IPS-18a (cell line): ENCODE measurements at regions not wholly inside any gene's neighbourhood (a gene's known extent, or its start where the extent isn't known, plus 50 kb on each side); places are given as distances from the start of the nearest gene placed in this dataset.

Experiments
- H3K27ac ChIP-seq: one replicate; pipeline ENCODE4 v1.5.1; 2013; ENCODE audit warnings: low read length
- H3K27me3 ChIP-seq: one replicate; pipeline ENCODE4 v1.6.1; 2013; ENCODE audit warnings: mild to moderate bottlenecking, low read length; ENCODE audit not compliant: control insufficient read depth, insufficient read depth
- H3K36me3 ChIP-seq: one replicate; pipeline ENCODE4 v1.6.1; 2013; ENCODE audit warnings: low read depth, low read length; ENCODE audit not compliant: control insufficient read depth
- H3K4me1 ChIP-seq: one replicate; pipeline ENCODE4 v1.6.1; 2013; ENCODE audit warnings: low read depth, low read length; ENCODE audit not compliant: control insufficient read depth
- H3K4me3 ChIP-seq: one replicate; pipeline ENCODE4 v1.5.1; 2013; ENCODE audit warnings: low read length
- H3K9ac ChIP-seq: one replicate; pipeline ENCODE4 v1.6.1; 2013; ENCODE audit warnings: mild to moderate bottlenecking, low read length, moderate library complexity
- H3K9me3 ChIP-seq: one replicate; pipeline ENCODE4 v1.6.1; 2013; ENCODE audit warnings: low read depth, low read length; ENCODE audit not compliant: control insufficient read depth

DNA sequence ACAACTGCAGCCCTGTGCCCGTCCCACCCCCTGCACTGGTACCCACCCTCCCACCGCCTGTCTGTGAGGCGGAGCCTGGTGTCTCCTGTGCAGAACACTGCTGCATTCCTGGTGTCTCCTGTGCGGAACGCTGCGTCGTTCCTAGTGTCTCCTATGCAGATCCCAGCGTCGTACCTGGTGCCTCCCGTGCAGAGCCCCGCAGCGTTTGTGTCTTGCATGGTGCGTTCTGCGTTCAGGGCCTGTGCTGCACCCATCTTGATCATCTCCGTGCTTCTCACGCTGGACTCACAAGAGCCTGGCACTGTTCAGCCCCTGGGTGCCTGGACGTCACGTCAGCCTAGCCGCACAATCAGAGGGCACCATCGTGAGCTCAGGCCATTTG is 248.6 kb upstream of the SALL3 start:
- H3K9ac ChIP-seq = no peak overlapping the region
- no peak overlapping the region for H3K27ac ChIP-seq
- no peaks in the 10 kb centered on the region for H3K27me3 ChIP-seq
- H3K4me1 ChIP-seq = no peaks in the 10 kb centered on the region
- H3K36me3 ChIP-seq = no peaks in the 10 kb centered on the region
- no peak overlapping the region for H3K4me3 ChIP-seq
- no peaks in the 10 kb centered on the region for H3K9me3 ChIP-seq

DNA sequence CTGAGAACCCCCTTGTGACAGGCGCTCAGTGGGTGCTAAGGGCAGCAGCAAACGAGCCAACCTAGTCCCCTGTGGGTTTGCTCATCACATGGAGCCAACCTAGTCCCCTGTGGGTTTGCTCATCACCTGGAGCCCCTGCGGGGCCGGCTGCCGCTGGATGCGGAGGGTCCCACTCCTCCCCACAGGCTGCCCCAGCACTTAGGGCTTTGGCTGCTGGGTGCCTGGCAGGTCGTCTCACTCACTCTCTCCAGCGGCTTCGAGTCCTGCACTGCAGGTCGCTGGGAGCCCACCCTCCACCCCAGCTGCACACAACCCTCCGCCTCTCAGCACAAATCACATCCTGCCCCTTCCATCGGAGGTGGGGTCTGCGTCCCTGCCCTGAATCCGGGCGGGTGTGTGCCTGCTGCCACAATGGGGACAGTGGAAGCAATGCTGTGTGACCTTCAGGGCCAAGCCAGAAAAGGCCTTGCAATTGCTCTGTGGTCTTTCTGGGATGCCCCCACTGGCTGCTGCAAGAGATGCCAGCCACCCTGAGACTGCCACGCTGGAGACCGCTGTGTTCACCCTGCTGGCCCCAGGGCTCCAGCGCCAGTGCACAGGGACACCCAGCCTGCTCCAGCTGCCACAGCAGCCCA is 248.1 kb upstream of the SALL3 start:
- Histone ChIP-seq H3K4me3 (no peak overlapping the region), H3K27ac (no peak overlapping the region), H3K9me3 (no peaks in the 10 kb centered on the region), H3K36me3 (no peaks in the 10 kb centered on the region), H3K4me1 (no peaks in the 10 kb centered on the region), H3K27me3 (no peaks in the 10 kb centered on the region), H3K9ac (no peak overlapping the region)

DNA sequence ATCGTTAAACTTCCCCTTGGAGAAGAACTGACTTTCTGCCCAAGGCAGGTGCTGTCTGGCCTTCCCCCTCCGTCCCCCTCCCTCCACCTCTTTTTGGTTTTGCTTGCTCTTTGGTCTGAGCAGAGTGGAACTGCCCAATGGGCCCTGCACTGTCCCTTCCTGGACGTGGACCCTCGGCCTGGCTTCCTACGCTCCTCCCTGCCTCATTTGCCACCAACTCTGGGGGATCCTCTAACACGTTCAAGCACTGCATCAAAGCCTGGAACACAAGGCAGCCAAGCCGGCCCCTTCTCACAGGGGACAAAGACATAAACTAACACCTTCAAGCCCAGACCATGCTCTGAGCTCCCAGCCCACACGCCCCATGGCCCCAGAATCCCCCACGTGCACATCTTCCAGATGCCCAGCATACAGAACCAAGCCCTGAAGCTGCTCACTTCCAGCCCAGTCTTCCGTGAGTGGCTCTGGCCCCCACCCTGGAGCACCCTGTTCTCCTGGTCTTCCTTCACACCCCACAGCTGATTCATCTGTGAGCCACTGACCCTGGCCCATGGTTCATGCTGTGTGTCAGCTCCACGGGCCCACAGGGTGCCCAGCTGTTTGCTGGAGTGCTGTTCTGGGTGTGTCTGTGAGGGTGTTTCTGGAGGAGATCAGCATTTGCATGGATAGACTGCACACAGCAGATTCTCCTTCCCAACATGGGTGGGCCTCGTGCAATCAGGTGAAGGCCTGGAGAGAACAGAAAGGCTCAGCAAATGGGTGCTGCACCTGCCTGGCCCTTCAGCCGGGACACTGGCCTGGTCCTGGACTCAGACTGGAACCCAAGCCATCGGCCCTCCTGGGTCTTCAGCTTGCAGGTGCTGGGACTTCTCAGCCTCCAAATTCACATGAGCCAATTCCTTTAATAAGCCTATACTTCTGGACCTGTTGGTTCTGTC is 247.1 kb upstream of the SALL3 start:
- Histone ChIP-seq H3K4me1 (no peaks in the 10 kb centered on the region), H3K9me3 (no peaks in the 10 kb centered on the region), H3K27ac (no peak overlapping the region), H3K36me3 (no peaks in the 10 kb centered on the region), H3K9ac (no peak overlapping the region), H3K4me3 (no peak overlapping the region), H3K27me3 (no peaks in the 10 kb centered on the region)

- H3K36me3 ChIP-seq = no peaks in the 10 kb centered on the region
- no peak overlapping the region for H3K9ac ChIP-seq
- no peaks in the 10 kb centered on the region for H3K9me3 ChIP-seq
- H3K27me3 ChIP-seq = no peaks in the 10 kb centered on the region
- no peak overlapping the region for H3K27ac ChIP-seq
- H3K4me1 ChIP-seq = no peaks in the 10 kb centered on the region
- H3K4me3 ChIP-seq = no peak overlapping the region
These were observed 245.6 kb upstream of the SALL3 start for GRCh38 chr18:78733762-78734613.

DNA sequence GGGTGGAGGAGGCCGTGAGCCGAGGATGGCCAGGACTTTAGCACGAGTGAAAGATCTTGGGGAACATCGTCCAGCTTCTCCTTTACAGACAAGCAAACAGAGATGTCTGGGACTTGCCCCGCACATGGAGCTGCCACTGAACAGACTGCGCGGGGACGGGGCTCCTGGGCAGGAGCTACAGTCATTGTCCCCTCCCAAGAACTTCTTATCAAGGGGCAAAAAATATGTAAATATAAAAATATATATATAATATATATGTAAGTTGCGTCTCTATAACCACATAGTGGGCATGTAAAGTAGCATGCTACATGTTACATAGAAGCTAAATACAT is 245.0 kb upstream of the SALL3 start:
- H3K27ac ChIP-seq = no peak overlapping the region
- H3K9me3 ChIP-seq = no peaks in the 10 kb centered on the region
- no peak overlapping the region for H3K9ac ChIP-seq
- no peaks in the 10 kb centered on the region for H3K4me1 ChIP-seq
- no peaks in the 10 kb centered on the region for H3K36me3 ChIP-seq
- H3K27me3 ChIP-seq = no peaks in the 10 kb centered on the region
- H3K4me3 ChIP-seq = no peak overlapping the region

DNA sequence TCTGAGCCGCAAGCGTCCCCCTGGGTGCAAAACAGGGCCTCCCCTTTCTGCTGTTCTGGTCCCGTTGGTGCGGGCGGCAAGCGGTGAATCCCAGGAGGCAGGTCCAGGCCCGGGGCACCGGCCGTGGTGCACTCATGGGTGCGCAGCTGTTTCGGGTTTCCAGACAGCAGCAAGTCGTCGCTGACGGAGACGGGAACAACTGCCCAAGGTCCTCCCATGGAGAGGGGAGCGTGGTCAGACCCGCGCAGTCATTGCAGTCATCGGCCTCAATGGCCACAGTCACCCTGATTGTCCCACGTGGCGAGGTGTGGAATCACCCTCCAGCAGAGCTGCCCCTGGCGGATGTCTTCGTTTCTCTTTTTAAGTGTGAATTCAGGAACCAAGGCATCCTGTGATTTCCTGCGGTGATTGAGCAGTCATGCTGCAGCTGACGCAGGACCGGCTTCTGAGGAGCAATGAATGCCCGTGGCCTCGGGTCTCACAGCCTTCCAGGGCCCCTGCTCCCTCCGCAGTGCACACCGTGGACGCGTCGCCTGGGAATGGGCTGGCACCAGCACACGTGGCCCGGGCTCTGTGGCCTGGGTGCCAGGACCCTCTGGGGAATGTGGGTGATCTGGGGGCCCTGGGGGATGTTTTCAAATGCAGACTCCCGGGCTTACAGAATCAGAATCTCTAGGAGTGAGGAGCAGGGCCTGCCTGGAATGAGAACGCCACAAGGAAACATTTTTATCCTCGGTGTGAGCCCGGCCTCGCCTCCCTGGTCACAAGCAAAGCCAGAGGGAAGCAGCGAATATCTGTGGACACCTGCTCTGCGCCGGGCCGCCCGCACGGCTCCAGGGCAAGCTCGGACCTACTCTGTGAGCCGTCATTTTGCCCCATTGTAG is 244.2 kb upstream of the SALL3 start:
- no peak overlapping the region for H3K9ac ChIP-seq
- H3K27ac ChIP-seq = no peak overlapping the region
- H3K36me3 ChIP-seq = no peaks in the 10 kb centered on the region
- no peaks in the 10 kb centered on the region for H3K4me1 ChIP-seq
- H3K9me3 ChIP-seq = no peaks in the 10 kb centered on the region
- H3K27me3 ChIP-seq = no peaks in the 10 kb centered on the region
- H3K4me3 ChIP-seq = no peak overlapping the region

DNA sequence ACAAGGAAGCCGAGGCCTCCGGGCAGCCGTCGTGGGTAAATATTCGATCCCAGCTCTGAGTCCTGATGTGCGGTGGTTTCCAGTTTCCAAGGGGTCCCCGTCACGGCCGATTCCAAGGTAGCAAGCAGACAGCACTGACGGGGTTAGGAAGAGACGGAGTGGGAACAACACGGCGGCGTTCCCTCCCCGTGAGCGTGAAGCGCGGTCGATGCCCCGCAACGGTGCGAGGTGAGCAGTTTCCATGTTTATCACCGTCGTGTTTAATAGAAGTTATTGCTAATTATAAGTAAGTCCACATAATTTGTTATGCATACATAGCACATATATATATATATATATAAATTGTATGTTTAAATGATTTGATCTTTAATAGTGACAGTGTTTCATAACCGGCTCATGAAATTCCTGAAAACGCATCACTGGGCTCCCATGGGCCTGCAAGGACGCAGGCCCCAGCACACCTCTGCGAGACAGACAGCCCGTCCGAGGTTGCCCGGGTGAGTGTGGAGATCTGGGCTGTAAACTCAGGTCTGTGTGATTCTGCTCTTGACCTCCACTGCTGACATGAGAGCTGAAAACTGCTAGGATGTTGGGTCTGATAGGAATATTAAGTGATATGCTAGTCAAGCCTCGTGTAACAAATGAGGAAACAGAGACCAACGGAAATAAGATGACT is 243.5 kb upstream of the SALL3 start:
- no peaks in the 10 kb centered on the region for H3K36me3 ChIP-seq
- no peak overlapping the region for H3K9ac ChIP-seq
- no peaks in the 10 kb centered on the region for H3K4me1 ChIP-seq
- H3K9me3 ChIP-seq = no peaks in the 10 kb centered on the region
- no peaks in the 10 kb centered on the region for H3K27me3 ChIP-seq
- H3K27ac ChIP-seq = no peak overlapping the region
- no peak overlapping the region for H3K4me3 ChIP-seq

DNA sequence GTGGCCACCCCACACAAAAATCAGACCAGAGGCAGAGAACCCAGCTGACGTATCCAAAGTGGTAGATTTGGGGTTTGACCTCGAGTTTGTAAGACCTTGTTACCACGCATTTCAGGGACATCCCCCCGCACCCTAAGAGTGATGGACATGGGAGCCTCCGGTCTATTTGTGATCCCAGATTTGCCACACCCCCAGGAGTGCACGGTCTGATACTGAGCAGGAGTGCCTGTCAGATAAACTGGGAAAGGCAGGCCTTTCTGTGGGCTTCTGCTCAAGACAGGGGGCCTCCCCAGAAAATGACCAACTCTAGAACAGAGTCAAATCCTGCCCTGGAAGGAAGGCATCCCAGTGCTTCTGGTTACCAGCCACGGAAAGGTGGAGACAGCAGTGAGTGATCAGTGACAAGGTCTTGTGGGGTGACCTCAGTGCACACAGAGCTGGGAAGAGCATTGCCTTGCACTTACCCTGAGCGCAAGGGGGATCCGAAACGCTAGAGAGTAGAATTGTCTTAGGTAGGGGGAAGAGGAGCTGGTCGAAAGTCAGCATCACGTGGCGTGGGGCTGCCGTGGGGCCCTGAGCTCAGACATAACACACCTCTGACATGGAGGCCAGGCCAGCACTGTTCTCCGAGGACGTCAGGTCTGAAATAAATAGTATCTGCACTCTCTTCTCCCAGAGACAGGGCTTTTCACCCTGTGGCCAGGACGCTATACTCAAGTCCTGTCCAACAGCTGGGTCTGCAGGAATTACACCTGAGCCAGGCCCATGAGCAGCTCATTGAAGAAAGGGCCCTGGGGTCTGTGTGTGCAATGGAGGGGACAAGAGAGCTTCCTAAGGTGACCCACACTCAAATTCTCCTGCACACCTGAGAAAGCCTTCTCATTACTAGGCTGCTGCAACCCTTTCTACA is 242.4 kb upstream of the SALL3 start:
- Histone ChIP-seq H3K9me3 (no peaks in the 10 kb centered on the region), H3K36me3 (no peaks in the 10 kb centered on the region), H3K27me3 (no peaks in the 10 kb centered on the region), H3K4me3 (no peak overlapping the region), H3K27ac (no peak overlapping the region), H3K4me1 (no peaks in the 10 kb centered on the region), H3K9ac (no peak overlapping the region)

GRCh38 chr18:78738076-78738690 is 241.4 kb upstream of the SALL3 start:
- H3K27ac ChIP-seq = no peak overlapping the region
- no peaks in the 10 kb centered on the region for H3K27me3 ChIP-seq
- no peaks in the 10 kb centered on the region for H3K9me3 ChIP-seq
- no peak overlapping the region for H3K9ac ChIP-seq
- no peaks in the 10 kb centered on the region for H3K36me3 ChIP-seq
- H3K4me1 ChIP-seq = no peaks in the 10 kb centered on the region
- no peak overlapping the region for H3K4me3 ChIP-seq

DNA sequence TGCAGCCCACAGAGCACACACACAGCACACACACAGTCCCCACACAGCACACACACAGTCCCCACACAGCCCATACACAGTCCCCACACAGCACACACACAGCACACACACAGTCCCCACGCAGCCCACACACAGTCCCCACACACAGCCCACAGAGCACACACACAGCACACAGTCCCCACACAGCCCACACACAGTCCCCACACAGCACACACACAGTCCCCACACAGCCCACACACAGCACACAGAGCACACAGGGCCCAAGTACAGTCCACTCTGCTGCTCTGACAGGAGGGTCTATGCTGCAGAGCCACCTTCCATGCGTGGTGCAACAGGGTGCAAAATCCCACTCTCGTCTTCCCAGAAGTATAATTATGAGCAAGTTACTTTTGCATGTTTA is 240.5 kb upstream of the SALL3 start:
- Histone ChIP-seq H3K36me3 (no peaks in the 10 kb centered on the region), H3K27me3 (no peaks in the 10 kb centered on the region), H3K4me1 (no peaks in the 10 kb centered on the region), H3K27ac (no peak overlapping the region), H3K9ac (no peak overlapping the region), H3K9me3 (no peaks in the 10 kb centered on the region), H3K4me3 (no peak overlapping the region)
